Mesenchymal stem cell (in vitro differentiated cells and primary cell): ENCODE measurements at regions not wholly inside any gene's neighbourhood (a gene's known extent, or its start where the extent isn't known, plus 50 kb on each side); places are given as distances from the start of the nearest gene placed in this dataset.

ENCODE experiments used
- DNase-seq: peaks from one replicate; pipeline ENCODE4 v3.0.0-alpha.2; 2013
- H2AFZ ChIP-seq: one replicate; pipeline ENCODE4 v1.6.1; 2013; ENCODE audit warnings: low read depth, mild to moderate bottlenecking, control low read depth, inconsistent platforms, low read length, moderate library complexity
- H2AK5ac ChIP-seq: 2 replicates; pipeline ENCODE4 v1.6.1; 2013; ENCODE audit warnings: low read length, moderate library complexity, mild to moderate bottlenecking, inconsistent platforms; ENCODE audit not compliant: severe bottlenecking
- H2BK120ac ChIP-seq: one replicate; pipeline ENCODE4 v1.6.1; 2013; ENCODE audit warnings: low read depth, mild to moderate bottlenecking, inconsistent platforms, low read length, moderate library complexity
- H2BK12ac ChIP-seq, 2 experiments: one replicate each; pipeline ENCODE4 v1.6.1; 2013; ENCODE audit warnings: inconsistent platforms in 2 of 2, low read length in 2 of 2, mild to moderate bottlenecking in 2 of 2, moderate library complexity in 2 of 2, control low read depth in 1 of 2
- H2BK15ac ChIP-seq: one replicate; pipeline ENCODE4 v1.6.1; 2013; ENCODE audit warnings: mild to moderate bottlenecking, low read depth, inconsistent platforms; ENCODE audit not compliant: poor library complexity, severe bottlenecking
- H2BK5ac ChIP-seq: 2 replicates; pipeline ENCODE4 v1.6.1; 2013; ENCODE audit warnings: low read depth, mild to moderate bottlenecking, low read length, control low read depth, inconsistent platforms; ENCODE audit not compliant: poor library complexity, severe bottlenecking
- H3K14ac ChIP-seq, 2 experiments: one replicate each; pipeline ENCODE4 v1.6.1; 2013; ENCODE audit warnings: inconsistent platforms in 2 of 2, low read length in 2 of 2, control low read depth in 1 of 2, mild to moderate bottlenecking in 1 of 2, moderate library complexity in 1 of 2
- H3K18ac ChIP-seq, 2 experiments: one replicate each; pipeline ENCODE4 v1.6.1; 2013; ENCODE audit warnings: inconsistent platforms in 2 of 2, low read length in 2 of 2, control low read depth in 1 of 2, low read depth in 1 of 2, mild to moderate bottlenecking in 1 of 2
- H3K23ac ChIP-seq, 2 experiments: one replicate each; pipeline ENCODE4 v1.6.1; 2013; ENCODE audit warnings: inconsistent platforms in 2 of 2, low read length in 2 of 2, mild to moderate bottlenecking in 2 of 2, moderate library complexity in 2 of 2, control low read depth in 1 of 2
- H3K27ac ChIP-seq: 2 replicates; pipeline ENCODE4 v1.5.1; 2013; ENCODE audit warnings: mild to moderate bottlenecking, moderate library complexity, low read length, control low read depth, inconsistent platforms; ENCODE audit not compliant: poor library complexity, severe bottlenecking
- H3K27me3 ChIP-seq, 2 experiments: 2 replicates each; pipeline versions ENCODE4 v1.6.1 to v1.7.0; 2013; ENCODE audit warnings: low read length in 2 of 2, mild to moderate bottlenecking in 2 of 2, moderate library complexity in 2 of 2, control low read depth in 1 of 2, inconsistent platforms in 1 of 2; ENCODE audit not compliant: control insufficient read depth in 1 of 2, insufficient read depth in 1 of 2
- H3K36me3 ChIP-seq, 2 experiments: 2 replicates each; pipeline versions ENCODE4 v1.6.1 to v1.7.0; 2013; ENCODE audit warnings: low read length in 2 of 2, control low read depth in 1 of 2, inconsistent platforms in 1 of 2, low read depth in 1 of 2, mild to moderate bottlenecking in 1 of 2; ENCODE audit not compliant: insufficient read depth in 2 of 2, control insufficient read depth in 1 of 2
- H3K4ac ChIP-seq, 2 experiments: one replicate each; pipeline ENCODE4 v1.6.1; 2013; ENCODE audit warnings: inconsistent platforms in 2 of 2, low read length in 2 of 2, mild to moderate bottlenecking in 2 of 2, moderate library complexity in 2 of 2, control low read depth in 1 of 2, low read depth in 1 of 2
- H3K4me1 ChIP-seq: 2 replicates; pipeline ENCODE4 v1.6.1; 2013; ENCODE audit warnings: low read depth, low read length, control low read depth; ENCODE audit not compliant: control insufficient read depth, insufficient read depth
- H3K4me2 ChIP-seq: 2 replicates; pipeline ENCODE4 v1.6.1; 2013; ENCODE audit warnings: low read length, mild to moderate bottlenecking, inconsistent platforms; ENCODE audit not compliant: poor library complexity, severe bottlenecking
- H3K4me3 ChIP-seq, 2 experiments: 2 replicates each; pipeline versions ENCODE4 v1.5.1 to v1.7.0; 2013; ENCODE audit warnings: low read length in 2 of 2, mild to moderate bottlenecking in 2 of 2, control low read depth in 1 of 2, low read depth in 1 of 2; ENCODE audit not compliant: insufficient read depth in 1 of 2
- H3K79me1 ChIP-seq: replicated peaks from 2 replicates; pipeline ENCODE4 v1.6.1; 2013; ENCODE audit warnings: mild to moderate bottlenecking, control low read depth, low read length, inconsistent platforms; ENCODE audit not compliant: poor library complexity, severe bottlenecking
- H3K9ac ChIP-seq: 2 replicates; pipeline ENCODE4 v1.7.0; 2013; ENCODE audit warnings: mild to moderate bottlenecking, low read length, moderate library complexity
- H3K9me3 ChIP-seq: 2 replicates; pipeline ENCODE4 v1.7.0; 2013; ENCODE audit warnings: mild to moderate bottlenecking, low read length; ENCODE audit not compliant: control insufficient read depth
- H4K8ac ChIP-seq: one replicate; pipeline ENCODE4 v1.6.1; 2013; ENCODE audit warnings: inconsistent platforms, mild to moderate bottlenecking, low read length, moderate library complexity
- H4K91ac ChIP-seq: one replicate; pipeline ENCODE4 v1.6.1; 2013; ENCODE audit warnings: mild to moderate bottlenecking, low read length, inconsistent platforms
- WGBS: methylation state at CpG from one replicate; pipeline ENCODE4 v1.1.7; 2013; ENCODE audit warnings: mixed read lengths; 5-methylcytosine and 5-hydroxymethylcytosine counted together

GRCh38 chr10:78602201-78602932 lies 466.4 kb upstream of the ZMIZ1 start:
- H2BK15ac ChIP-seq: no peak overlapping the region
- no peak overlapping the region for H3K18ac ChIP-seq
- H3K9me3 ChIP-seq: no peaks in the 10 kb centered on the region
- H3K79me1 ChIP-seq: no peaks in the 10 kb centered on the region
- no peak overlapping the region for H4K8ac ChIP-seq
- H2AFZ ChIP-seq: no peak overlapping the region
- H2BK12ac ChIP-seq: no peak overlapping the region
- 77% methylated on average over 10 of the region's 12 CpGs for WGBS
- no peak overlapping the region for H3K23ac ChIP-seq
- H3K4ac ChIP-seq: no peak overlapping the region
- no peak overlapping the region for H2BK5ac ChIP-seq
- no peak overlapping the region for H3K27ac ChIP-seq
- H3K36me3 ChIP-seq: no peaks in the 10 kb centered on the region
- H3K4me2 ChIP-seq: no peak overlapping the region
- H3K4me1 ChIP-seq: peaks cover 4% of the 10 kb centered on the region
- no peak overlapping the region for H2BK120ac ChIP-seq
- H3K14ac ChIP-seq: no peak overlapping the region
- peaks cover 7 to 19% of the 10 kb centered on the region in 2 experiments for H3K27me3 ChIP-seq
- no peak for DNase-seq
- no peak overlapping the region for H3K4me3 ChIP-seq
- no peak overlapping the region for H4K91ac ChIP-seq
- no peak overlapping the region for H2AK5ac ChIP-seq
- H3K9ac ChIP-seq: no peak overlapping the region

DNA sequence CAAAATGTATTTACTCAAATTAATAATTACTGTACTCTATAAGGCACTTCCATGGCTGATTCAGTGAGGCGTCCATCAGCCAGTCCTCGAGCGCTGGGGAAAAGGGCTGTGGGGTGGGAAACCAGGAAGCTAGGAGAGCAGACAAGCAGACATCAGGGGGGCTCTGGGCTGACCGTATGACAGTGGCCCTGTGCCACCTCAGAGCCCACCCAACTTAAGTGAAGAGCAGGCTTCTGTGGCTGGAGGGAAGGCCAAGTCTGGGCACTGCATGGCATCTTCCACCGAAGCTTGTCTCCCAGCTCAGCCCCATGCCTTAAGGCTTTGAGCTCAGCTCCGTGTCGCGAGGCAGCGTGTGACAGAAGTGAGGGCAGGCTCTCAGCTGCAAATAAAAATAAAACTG lies 464.5 kb upstream of the ZMIZ1 start:
- Histone ChIP-seq H2BK5ac (no peak overlapping the region), H4K8ac (no peak overlapping the region), H3K14ac (no peak overlapping the region), H3K4me2 (no peak overlapping the region), H3K4me1 (peaks cover 4% of the 10 kb centered on the region), H3K18ac (no peak overlapping the region), H3K79me1 (no peaks in the 10 kb centered on the region), H2BK12ac (no peak overlapping the region), H3K23ac (no peak overlapping the region), H2BK15ac (no peak overlapping the region), H3K27me3 (peaks cover 3 to 12% of the 10 kb centered on the region in 2 experiments), H2BK120ac (no peak overlapping the region), H3K36me3 (no peaks in the 10 kb centered on the region), H3K9ac (no peak overlapping the region), H3K27ac (no peak overlapping the region), H4K91ac (no peak overlapping the region), H2AFZ (no peak overlapping the region), H2AK5ac (no peak overlapping the region), H3K4ac (no peak overlapping the region), H3K4me3 (no peak overlapping the region), H3K9me3 (peaks cover 7% of the 10 kb centered on the region)
- 92% methylated on average over 9 of the region's 9 CpGs for WGBS
- DNase-seq: no peak

- WGBS: 77% methylated on average over 3 of the region's 3 CpGs
- no peaks in the 10 kb centered on the region for H3K36me3 ChIP-seq
- no peak for DNase-seq
- H3K23ac ChIP-seq: no peak overlapping the region
- H2BK12ac ChIP-seq: no peak overlapping the region
- no peaks in the 10 kb centered on the region for H3K79me1 ChIP-seq
- no peak overlapping the region for H3K4me3 ChIP-seq
- H2BK5ac ChIP-seq: no peak overlapping the region
- no peak overlapping the region for H3K27ac ChIP-seq
- H2AFZ ChIP-seq: no peak overlapping the region
- peaks cover 0 to 8% of the 10 kb centered on the region in 2 experiments for H3K27me3 ChIP-seq
- H4K91ac ChIP-seq: no peak overlapping the region
- H2BK120ac ChIP-seq: no peak overlapping the region
- H4K8ac ChIP-seq: no peak overlapping the region
- no peak overlapping the region for H2BK15ac ChIP-seq
- no peak overlapping the region for H3K4me2 ChIP-seq
- H2AK5ac ChIP-seq: no peak overlapping the region
- H3K4me1 ChIP-seq: peaks cover 4% of the 10 kb centered on the region
- no peak overlapping the region for H3K14ac ChIP-seq
- peaks cover 10% of the 10 kb centered on the region for H3K9me3 ChIP-seq
- H3K9ac ChIP-seq: no peak overlapping the region
- no peak overlapping the region for H3K4ac ChIP-seq
- no peak overlapping the region for H3K18ac ChIP-seq
Measured at GRCh38 chr10:78604721-78605120, 464.0 kb upstream of the ZMIZ1 start.

- H3K4me3 ChIP-seq: no peak overlapping the region
- H2BK12ac ChIP-seq: no peak overlapping the region
- H3K4me2 ChIP-seq: no peak overlapping the region
- H2BK120ac ChIP-seq: no peak overlapping the region
- H3K36me3 ChIP-seq: no peaks in the 10 kb centered on the region
- H3K4me1 ChIP-seq: peaks cover 4% of the 10 kb centered on the region
- H3K27ac ChIP-seq: no peak overlapping the region
- no peak overlapping the region for H3K4ac ChIP-seq
- peaks cover 19% of the 10 kb centered on the region for H3K9me3 ChIP-seq
- H4K91ac ChIP-seq: no peak overlapping the region
- H2BK15ac ChIP-seq: no peak overlapping the region
- no CpG with 5 or more reads among the region's 4 CpGs for WGBS
- no peak overlapping the region for H2AK5ac ChIP-seq
- no peak overlapping the region for H3K18ac ChIP-seq
- no peak overlapping the region for H2AFZ ChIP-seq
- H2BK5ac ChIP-seq: no peak overlapping the region
- no peak overlapping the region for H3K23ac ChIP-seq
- no peak overlapping the region for H4K8ac ChIP-seq
- no peak overlapping the region for H3K9ac ChIP-seq
- no peak for DNase-seq
- H3K79me1 ChIP-seq: no peaks in the 10 kb centered on the region
- peaks cover 0 to 3% of the 10 kb centered on the region in 2 experiments for H3K27me3 ChIP-seq
- H3K14ac ChIP-seq: no peak overlapping the region
Measured at GRCh38 chr10:78605800-78606350, 462.9 kb upstream of the ZMIZ1 start.
